Right lung (tissue), 2 donors: ENCODE measurements at regions not wholly inside any gene's neighbourhood (a gene's known extent, or its start where the extent isn't known, plus 50 kb on each side); places are given as distances from the start of the nearest gene placed in this dataset.
A peak's percentile ranks its signal among the peaks of the same experiment; 100 is the strongest.
"Not testable (repeated sequence)": the region's sequence is repeated elsewhere in the genome, so short reads cannot be mapped to it uniquely, and the experiment has no call there.

Experiments used
- DNase-seq, 2 donors: peaks; one replicate each; pipeline ENCODE4 v3.0.0-alpha.2; 2013

GRCh38 chr2:65608916-65609315 is 176.5 kb upstream of the SPRED2 start:
- DNase-seq = no peak

- DNase-seq = peak in 1 of 2 donors; percentile 10
Measured at GRCh38 chr2:65608466-65608865, 176.1 kb upstream of the SPRED2 start.

- no peak for DNase-seq
Measured at GRCh38 chr2:65607662-65608305, 175.4 kb upstream of the SPRED2 start.

- DNase-seq = no peak
Measured at GRCh38 chr2:65605743-65606058, 173.3 kb upstream of the SPRED2 start.

- DNase-seq = no peak
Measured at GRCh38 chr2:65605058-65605742, 172.8 kb upstream of the SPRED2 start.

GRCh38 chr2:65604246-65604645 is 171.8 kb upstream of the SPRED2 start:
- DNase-seq = no peak

- DNase-seq = no peak
Measured at GRCh38 chr2:65602603-65603235, 170.3 kb upstream of the SPRED2 start.

GRCh38 chr2:65600871-65601270 is 168.5 kb upstream of the SPRED2 start:
- DNase-seq = not testable (repeated sequence)

- not testable (repeated sequence) for DNase-seq
Measured at GRCh38 chr2:65600351-65600750, 168.0 kb upstream of the SPRED2 start.

- DNase-seq = no peak
Measured at GRCh38 chr2:65599693-65600092, 167.3 kb upstream of the SPRED2 start.

- peak in 1 of 2 donors; percentile 25 for DNase-seq
Measured at GRCh38 chr2:65598996-65599395, 166.6 kb upstream of the SPRED2 start.

- peak; percentile 60 for DNase-seq
Measured at GRCh38 chr2:65598264-65598663, 165.9 kb upstream of the SPRED2 start.

- DNase-seq = no peak
Measured at GRCh38 chr2:65595630-65596029, 163.2 kb upstream of the SPRED2 start.

- DNase-seq = no peak
Measured at GRCh38 chr2:65594150-65594549, 161.8 kb upstream of the SPRED2 start.

GRCh38 chr2:65589667-65590066 is 157.3 kb upstream of the SPRED2 start:
- no peak for DNase-seq

GRCh38 chr2:65587779-65588178 is 155.4 kb upstream of the SPRED2 start:
- no peak for DNase-seq

- DNase-seq = no peak
Measured at GRCh38 chr2:65586516-65586915, 154.1 kb upstream of the SPRED2 start.

- no peak for DNase-seq
Measured at GRCh38 chr2:65583061-65583460, 150.7 kb upstream of the SPRED2 start.

GRCh38 chr2:65582364-65582763 is 150.0 kb upstream of the SPRED2 start:
- DNase-seq = no peak

GRCh38 chr2:65580824-65581223 is 148.4 kb upstream of the SPRED2 start:
- no peak for DNase-seq

GRCh38 chr2:65579506-65580235 is 147.3 kb upstream of the SPRED2 start:
- no peak for DNase-seq

GRCh38 chr2:65577654-65578053 is 145.3 kb upstream of the SPRED2 start:
- DNase-seq = no peak
